PC-9 (cell line): ENCODE measurements at regions not wholly inside any gene's neighbourhood (a gene's known extent, or its start where the extent isn't known, plus 50 kb on each side); places are given as distances from the start of the nearest gene placed in this dataset.

Experiments
- CTCF ChIP-seq: fragments of 200-600 bp; sonication (generic); conservative IDR thresholded peaks from 2 replicates; pipeline ENCODE4 v1.6.1; 2017; ENCODE audit warnings: mixed run types, antibody characterized with exemption, mild to moderate bottlenecking, moderate library complexity
- EZH2 ChIP-seq: fragments of 200-600 bp; sonication (generic); IDR thresholded peaks from 2 replicates; pipeline ENCODE4 v1.8.0; 2017; ENCODE audit warnings: antibody characterized with exemption, low read depth

- TF ChIP-seq CTCF = no peak
- TF ChIP-seq EZH2 = no peak
Observed at GRCh38 chr12:102685172-102685571, 204.8 kb upstream of the IGF1 start.
